ENCODE measurements at regions not wholly inside any gene's neighbourhood (a gene's known extent, or its start where the extent isn't known, plus 50 kb on each side); places are given as distances from the start of the nearest gene placed in this dataset.

DNA sequence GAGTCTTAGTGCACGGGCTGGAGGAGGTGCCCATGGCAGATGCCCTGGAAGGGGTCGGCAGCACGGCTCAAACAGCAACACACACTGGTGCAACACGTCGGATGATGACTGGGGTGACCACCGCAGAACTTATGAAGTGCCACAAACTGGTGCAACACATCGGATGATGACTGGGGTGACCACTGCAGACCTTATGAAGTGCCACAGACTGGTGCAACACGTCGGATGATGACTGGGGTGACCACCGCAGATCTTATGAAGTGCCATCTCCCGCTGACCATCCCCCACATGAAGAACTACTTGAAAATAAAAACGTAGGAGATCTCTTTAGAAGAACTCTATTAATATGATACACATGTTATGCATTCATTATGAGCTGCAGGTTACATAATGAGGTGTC, 218.3 kb downstream of the TBXT start:
- intact Hi-C loops (cut with micrococcal nuclease), result no loop called here
- Histone ChIP-seq H3K4me1 (ENCODE audit: control insufficient read depth in 1 of 2, insufficient read depth in 2 of 2, low read length in 2 of 2) (no peaks in the 10 kb centered on the region), H3K27ac (ENCODE audit: low read depth in 1 of 2, low read length in 2 of 2) (no peak overlapping the region), H2AFZ (ENCODE audit: insufficient read depth, low read depth, low read length, poor library complexity, severe bottlenecking) (no peak overlapping the region), H3K79me2 (ENCODE audit: insufficient read depth, low read length) (no peaks in the 10 kb centered on the region), H3K36me3 (replicated peaks in 1 of 2; ENCODE audit: control insufficient read depth in 1 of 2, insufficient read depth in 2 of 2, low read length in 2 of 2) (no peaks in the 10 kb centered on the region), H4K20me1 (ENCODE audit: insufficient read depth, low read length) (no peaks in the 10 kb centered on the region), H3K9me3 (replicated peaks in 1 of 2; ENCODE audit: control insufficient read depth in 1 of 2, insufficient read depth in 1 of 2, low read length in 2 of 2) (peaks cover 0 to 5% of the 10 kb centered on the region in 2 donors), H3K4me2 (replicated peaks; ENCODE audit: extremely low read depth, low read length, poor library complexity, severe bottlenecking) (no peak overlapping the region), H3K27me3 (ENCODE audit: control insufficient read depth in 2 of 2, insufficient read depth in 2 of 2, low read length in 2 of 2) (no peaks in the 10 kb centered on the region), H3K9ac (ENCODE audit: insufficient read depth, low read length, poor library complexity, severe bottlenecking) (no peak overlapping the region), H3K4me3 (replicated peaks in 1 of 3; ENCODE audit: low read depth in 2 of 3, low read length in 3 of 3) (no peak overlapping the region)
- 97% methylated on average over 7 of the region's 12 CpGs for WGBS (ENCODE audit: insufficient coverage)
- Mint-ChIP-seq H3K36me3 (no peaks in the 10 kb centered on the region), H3K27me3 (ENCODE audit: low read depth in 3 of 3) (peaks cover 0 to 2% (median 2%) of the 10 kb centered on the region in 3 donors), H3K27ac (no peak overlapping the region), H3K9me3 (peaks cover 0 to 8% (median 6%) of the 10 kb centered on the region in 7 donors), H3K4me1 (no peaks in the 10 kb centered on the region), H3K4me3 (no peak overlapping the region)
- DNase-seq, result no peak
- TF ChIP-seq, protein P1, sequence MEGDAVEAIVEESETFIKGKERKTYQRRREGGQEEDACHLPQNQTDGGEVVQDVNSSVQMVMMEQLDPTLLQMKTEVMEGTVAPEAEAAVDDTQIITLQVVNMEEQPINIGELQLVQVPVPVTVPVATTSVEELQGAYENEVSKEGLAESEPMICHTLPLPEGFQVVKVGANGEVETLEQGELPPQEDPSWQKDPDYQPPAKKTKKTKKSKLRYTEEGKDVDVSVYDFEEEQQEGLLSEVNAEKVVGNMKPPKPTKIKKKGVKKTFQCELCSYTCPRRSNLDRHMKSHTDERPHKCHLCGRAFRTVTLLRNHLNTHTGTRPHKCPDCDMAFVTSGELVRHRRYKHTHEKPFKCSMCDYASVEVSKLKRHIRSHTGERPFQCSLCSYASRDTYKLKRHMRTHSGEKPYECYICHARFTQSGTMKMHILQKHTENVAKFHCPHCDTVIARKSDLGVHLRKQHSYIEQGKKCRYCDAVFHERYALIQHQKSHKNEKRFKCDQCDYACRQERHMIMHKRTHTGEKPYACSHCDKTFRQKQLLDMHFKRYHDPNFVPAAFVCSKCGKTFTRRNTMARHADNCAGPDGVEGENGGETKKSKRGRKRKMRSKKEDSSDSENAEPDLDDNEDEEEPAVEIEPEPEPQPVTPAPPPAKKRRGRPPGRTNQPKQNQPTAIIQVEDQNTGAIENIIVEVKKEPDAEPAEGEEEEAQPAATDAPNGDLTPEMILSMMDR (IDR thresholded peaks at IDR 0.05), result no peak

DNA sequence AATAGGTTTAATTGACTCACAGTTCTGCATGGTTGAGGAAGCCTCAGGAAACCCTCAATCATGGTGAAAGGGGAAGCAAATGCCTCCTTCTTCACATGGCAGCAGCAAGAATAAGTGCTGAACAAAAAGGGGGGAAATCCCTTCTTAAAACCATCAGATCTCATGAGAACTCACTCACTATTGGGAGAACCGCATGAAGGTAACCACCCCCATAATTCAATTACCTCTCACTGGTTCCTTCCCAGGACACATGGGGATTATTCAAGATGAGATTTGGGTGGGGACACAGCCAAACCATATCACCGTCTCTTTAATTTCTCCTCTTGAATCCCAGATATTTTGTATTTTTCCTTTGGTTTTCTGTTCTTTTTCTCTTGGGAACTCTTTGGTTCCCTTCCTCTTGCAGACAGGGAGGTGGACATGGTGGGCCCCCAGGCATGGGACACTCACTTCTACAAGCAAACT, 223.6 kb downstream of the TBXT start:
- Mint-ChIP-seq H3K9me3 (peaks cover 2 to 20% (median 14%) of the 10 kb centered on the region in 7 donors), H3K27me3 (ENCODE audit: low read depth in 3 of 3) (peaks cover 1 to 6% (median 2%) of the 10 kb centered on the region in 3 donors), H3K4me3 (no peak overlapping the region), H3K27ac (no peak overlapping the region), H3K4me1 (no peaks in the 10 kb centered on the region), H3K36me3 (no peaks in the 10 kb centered on the region)
- WGBS (ENCODE audit: insufficient coverage), result no CpG with 5 or more reads among the region's 2 CpGs
- DNase-seq, result no peak
- Histone ChIP-seq H3K27ac (ENCODE audit: low read depth in 1 of 2, low read length in 2 of 2) (no peak overlapping the region), H3K4me2 (replicated peaks; ENCODE audit: extremely low read depth, low read length, poor library complexity, severe bottlenecking) (no peak overlapping the region), H3K27me3 (ENCODE audit: control insufficient read depth in 2 of 2, insufficient read depth in 2 of 2, low read length in 2 of 2) (no peaks in the 10 kb centered on the region), H3K9ac (ENCODE audit: insufficient read depth, low read length, poor library complexity, severe bottlenecking) (no peak overlapping the region), H3K4me3 (replicated peaks in 1 of 3; ENCODE audit: low read depth in 2 of 3, low read length in 3 of 3) (no peak overlapping the region), H2AFZ (ENCODE audit: insufficient read depth, low read depth, low read length, poor library complexity, severe bottlenecking) (no peak overlapping the region), H3K79me2 (ENCODE audit: insufficient read depth, low read length) (no peaks in the 10 kb centered on the region), H3K36me3 (replicated peaks in 1 of 2; ENCODE audit: control insufficient read depth in 1 of 2, insufficient read depth in 2 of 2, low read length in 2 of 2) (no peaks in the 10 kb centered on the region), H3K4me1 (ENCODE audit: control insufficient read depth in 1 of 2, insufficient read depth in 2 of 2, low read length in 2 of 2) (no peaks in the 10 kb centered on the region), H3K9me3 (replicated peaks in 1 of 2; ENCODE audit: control insufficient read depth in 1 of 2, insufficient read depth in 1 of 2, low read length in 2 of 2) (peaks cover 0 to 16% of the 10 kb centered on the region in 2 donors), H4K20me1 (ENCODE audit: insufficient read depth, low read length) (no peaks in the 10 kb centered on the region)
- TF ChIP-seq, protein P1 (IDR thresholded peaks at IDR 0.05), result no peak
- intact Hi-C loops (cut with micrococcal nuclease), result no loop called here
